Astrocyte (in vitro differentiated cells and primary cell): ENCODE measurements at regions not wholly inside any gene's neighbourhood (a gene's known extent, or its start where the extent isn't known, plus 50 kb on each side); places are given as distances from the start of the nearest gene placed in this dataset.

Source experiments
- DNase-seq: peaks from one replicate; pipeline ENCODE4 v3.0.0-alpha.2; 2010; ENCODE audit warnings: low read depth
- FAIRE-seq: peaks from 2 replicates; lab custom pipeline; 2011; peaks lifted over from hg19 to GRCh38; lab: Jason Lieb, UNC
- H2AFZ ChIP-seq: 2 replicates; pipeline ENCODE4 v1.6.0; 2012; ENCODE audit warnings: low read depth, low read length, inconsistent platforms
- H3K27ac ChIP-seq: 2 replicates; pipeline ENCODE4 v1.5.1; 2011; ENCODE audit warnings: low read depth, low read length, inconsistent platforms
- H3K27me3 ChIP-seq: 2 replicates; pipeline ENCODE4 v1.6.0; 2011; ENCODE audit warnings: low read length, inconsistent platforms; ENCODE audit not compliant: insufficient read depth
- H3K36me3 ChIP-seq: 2 replicates; pipeline ENCODE4 v1.5.1; 2011; ENCODE audit warnings: low read length, inconsistent platforms; ENCODE audit not compliant: insufficient read depth
- H3K4me1 ChIP-seq: 2 replicates; pipeline ENCODE4 v1.5.1; 2011; ENCODE audit warnings: low read length, inconsistent platforms; ENCODE audit not compliant: insufficient read depth
- H3K4me2 ChIP-seq: 2 replicates; pipeline ENCODE4 v1.6.0; 2012; ENCODE audit warnings: low read length, inconsistent platforms
- H3K4me3 ChIP-seq: 2 replicates; pipeline ENCODE4 v1.5.1; 2011; ENCODE audit warnings: low read depth, mild to moderate bottlenecking, low read length, inconsistent platforms; ENCODE audit not compliant: insufficient read depth
- H3K79me2 ChIP-seq: 2 replicates; pipeline ENCODE4 v1.6.0; 2012; ENCODE audit warnings: mild to moderate bottlenecking, low read length, inconsistent platforms; ENCODE audit not compliant: insufficient read depth
- H3K9ac ChIP-seq: 2 replicates; pipeline ENCODE4 v1.6.0; 2012; ENCODE audit warnings: mild to moderate bottlenecking, low read length, inconsistent platforms
- H3K9me3 ChIP-seq: 2 replicates; pipeline ENCODE4 v1.5.1; 2012; ENCODE audit warnings: low read depth, mild to moderate bottlenecking, low read length, inconsistent platforms; ENCODE audit not compliant: insufficient read depth
- H4K20me1 ChIP-seq: 2 replicates; pipeline ENCODE4 v1.6.0; 2012; ENCODE audit warnings: low read length, inconsistent platforms; ENCODE audit not compliant: insufficient read depth
- H3K27ac Mint-ChIP-seq: one replicate; pipeline ENCODE4 v1.8.0; 2021; ENCODE audit warnings: mild to moderate bottlenecking, mixed read lengths; ENCODE audit not compliant: unreplicated experiment
- H3K27me3 Mint-ChIP-seq: one replicate; pipeline ENCODE4 v1.8.0; 2021; ENCODE audit warnings: low read depth, mixed read lengths; ENCODE audit not compliant: unreplicated experiment
- H3K36me3 Mint-ChIP-seq: one replicate; pipeline ENCODE4 v1.8.0; 2021; ENCODE audit warnings: low read depth, mixed read lengths; ENCODE audit not compliant: unreplicated experiment
- H3K4me1 Mint-ChIP-seq: one replicate; pipeline ENCODE4 v1.8.0; 2021; ENCODE audit warnings: low read depth, mixed read lengths; ENCODE audit not compliant: unreplicated experiment
- H3K4me3 Mint-ChIP-seq: one replicate; pipeline ENCODE4 v1.8.0; 2021; ENCODE audit warnings: mild to moderate bottlenecking, moderate library complexity, mixed read lengths; ENCODE audit not compliant: unreplicated experiment
- H3K9me3 Mint-ChIP-seq: one replicate; pipeline ENCODE4 v1.8.0; 2021; ENCODE audit warnings: mild to moderate bottlenecking, mixed read lengths; ENCODE audit not compliant: unreplicated experiment
- CTCF ChIP-seq: IDR thresholded peaks from 2 replicates; pipeline ENCODE4 v1.5.1; 2011; ENCODE audit warnings: low read depth, mild to moderate bottlenecking, inconsistent platforms, low read length, moderate library complexity; ENCODE audit not compliant: insufficient read depth
- EZH2 ChIP-seq: IDR thresholded peaks from 2 replicates; pipeline ENCODE4 v1.6.1; 2012; ENCODE audit warnings: mild to moderate bottlenecking, low read length, inconsistent platforms; ENCODE audit not compliant: insufficient read depth

GRCh38 chr21:35938446-35938845 lies 121.9 kb downstream of the SETD4 start:
- Mint-ChIP-seq H3K36me3 (no peaks in the 10 kb centered on the region), H3K4me3 (no peak overlapping the region), H3K9me3 (no peaks in the 10 kb centered on the region), H3K27ac (no peak overlapping the region), H3K4me1 (peaks cover 7% of the 10 kb centered on the region), H3K27me3 (no peaks in the 10 kb centered on the region)
- no peaks in the 10 kb centered on the region for H3K9me3 ChIP-seq
- no peak overlapping the region for H3K4me2 ChIP-seq
- DNase-seq (no peak), FAIRE-seq (no peak)
- no peak overlapping the region for H3K9ac ChIP-seq
- H3K79me2 ChIP-seq: no peaks in the 10 kb centered on the region
- H3K4me1 ChIP-seq: peaks cover 6% of the 10 kb centered on the region
- TF ChIP-seq CTCF (no peak), EZH2 (no peak)
- no peaks in the 10 kb centered on the region for H3K36me3 ChIP-seq
- no peak overlapping the region for H2AFZ ChIP-seq
- H3K4me3 ChIP-seq: no peak overlapping the region
- H3K27ac ChIP-seq: no peak overlapping the region
- no peaks in the 10 kb centered on the region for H3K27me3 ChIP-seq
- H4K20me1 ChIP-seq: no peaks in the 10 kb centered on the region

GRCh38 chr21:35933466-35933865 lies 126.9 kb downstream of the SETD4 start:
- Histone ChIP-seq H3K9ac (no peak overlapping the region), H3K9me3 (no peaks in the 10 kb centered on the region), H4K20me1 (no peaks in the 10 kb centered on the region), H3K79me2 (no peaks in the 10 kb centered on the region), H3K36me3 (no peaks in the 10 kb centered on the region), H3K27ac (peak overlapping the region; percentile 24), H3K4me3 (no peak overlapping the region), H3K27me3 (no peaks in the 10 kb centered on the region), H3K4me2 (peak overlapping the region; percentile 64), H2AFZ (peak overlapping the region; percentile 3), H3K4me1 (peaks cover 21% of the 10 kb centered on the region)
- Mint-ChIP-seq H3K36me3 (no peaks in the 10 kb centered on the region), H3K9me3 (no peaks in the 10 kb centered on the region), H3K27me3 (no peaks in the 10 kb centered on the region), H3K27ac (no peak overlapping the region), H3K4me1 (no peaks in the 10 kb centered on the region), H3K4me3 (no peak overlapping the region)
- TF ChIP-seq CTCF (peak; percentile 37), EZH2 (no peak)
- FAIRE-seq (peak; percentile 78), DNase-seq (peak; percentile 73)

GRCh38 chr21:35932232-35932911 lies 128.0 kb downstream of the SETD4 start:
- Histone ChIP-seq H3K4me1 (peaks cover 21% of the 10 kb centered on the region), H3K27me3 (no peaks in the 10 kb centered on the region), H3K4me2 (peak overlapping the region; percentile 64), H3K27ac (peak overlapping the region; percentile 82), H3K4me3 (no peak overlapping the region), H3K79me2 (no peaks in the 10 kb centered on the region), H3K9ac (peak overlapping the region; percentile 26), H3K9me3 (no peaks in the 10 kb centered on the region), H4K20me1 (no peaks in the 10 kb centered on the region), H3K36me3 (no peaks in the 10 kb centered on the region), H2AFZ (no peak overlapping the region)
- no peak overlapping the region for H3K27ac Mint-ChIP-seq
- peak; percentile 73 for FAIRE-seq
- DNase-seq: peak; percentile 90
- H3K4me1 Mint-ChIP-seq: peaks cover under 1% of the 10 kb centered on the region
- no peaks in the 10 kb centered on the region for H3K9me3 Mint-ChIP-seq
- TF ChIP-seq EZH2 (no peak), CTCF (no peak)
- H3K36me3 Mint-ChIP-seq: no peaks in the 10 kb centered on the region
- no peak overlapping the region for H3K4me3 Mint-ChIP-seq
- no peaks in the 10 kb centered on the region for H3K27me3 Mint-ChIP-seq
